Sigmoid colon (tissue), 6 donors: ENCODE measurements at regions not wholly inside any gene's neighbourhood (a gene's known extent, or its start where the extent isn't known, plus 50 kb on each side); places are given as distances from the start of the nearest gene placed in this dataset.

ENCODE experiments used
- DNase-seq: peaks from one replicate; pipeline ENCODE4 v3.0.0-alpha.2; 2019
- H3K27ac ChIP-seq, 4 donors: fragments of 200-600 bp; sonication (generic); one replicate each; pipeline ENCODE4 v1.5.1; 2016 to 2019; ENCODE audit warnings: mild to moderate bottlenecking in 1 of 4
- H3K27me3 ChIP-seq, 3 donors: fragments of 200-600 bp; sonication (generic); one replicate each; pipeline ENCODE4 v1.5.1; 2019; ENCODE audit warnings: mild to moderate bottlenecking in 1 of 3
- H3K36me3 ChIP-seq, 4 donors: fragments of 200-600 bp; sonication (generic); one replicate each; pipeline ENCODE4 v1.5.1; 2016 to 2019
- H3K4me1 ChIP-seq, 4 donors: fragments of 200-600 bp; sonication (generic); one replicate each; pipeline ENCODE4 v1.5.1; 2017 to 2019
- H3K4me3 ChIP-seq, 4 donors: fragments of 200-600 bp; sonication (generic); one replicate each; pipeline ENCODE4 v1.5.1; 2017 to 2019; ENCODE audit warnings: mild to moderate bottlenecking in 2 of 4, moderate library complexity in 1 of 4
- H3K9me3 ChIP-seq, 4 donors: fragments of 200-600 bp in 3 of 4; sonication (generic) in 3 of 4; one replicate each; pipeline versions ENCODE4 v1.5.1 to v1.6.1; 2013 to 2019
- EP300 ChIP-seq, 4 donors: sonication (generic); formaldehyde crosslinking; IDR thresholded peaks; one replicate each; pipeline ENCODE4 v1.6.1; 2017; ENCODE audit warnings: antibody characterized with exemption in 4 of 4
- POLR2A ChIP-seq, 2 donors: fragments of 450-650 bp; IDR thresholded peaks; one replicate each; pipeline ENCODE4 v1.6.1; 2016; ENCODE audit warnings: antibody characterized with exemption in 2 of 2, mild to moderate bottlenecking in 2 of 2, moderate library complexity in 2 of 2
- POLR2AphosphoS5 ChIP-seq, 4 donors: sonication (generic); formaldehyde crosslinking; IDR thresholded peaks; one replicate each; pipeline ENCODE4 v1.6.1; 2017; ENCODE audit warnings: antibody characterized with exemption in 4 of 4
- WGBS, 2 donors: extraction: QIAGEN DNeasy Blood & Tissue Kit; methylation state at CpG; one replicate each; pipeline ENCODE4 v1.1.7; 2013; 5-methylcytosine and 5-hydroxymethylcytosine counted together
- intact Hi-C: fragments of 100-400 bp; cut with DNase I; formaldehyde crosslinking; loops from one replicate; pipeline ENCODE4 v1.15.1; 2023
- TF ChIP-seq, protein P1 (sequence below), 4 experiments: fragments of 450-650 bp in 3 of 4; fragments of 200-600 bp in 1 of 4; IDR thresholded peaks; one replicate each; pipeline ENCODE4 v1.5.1; 2016 to 2019; ENCODE audit warnings: antibody characterized with exemption in 4 of 4, mild to moderate bottlenecking in 3 of 4, moderate library complexity in 2 of 4
- donor health status: healthy with polysubstance abuse.
- donor health status: healthy.

DNA sequence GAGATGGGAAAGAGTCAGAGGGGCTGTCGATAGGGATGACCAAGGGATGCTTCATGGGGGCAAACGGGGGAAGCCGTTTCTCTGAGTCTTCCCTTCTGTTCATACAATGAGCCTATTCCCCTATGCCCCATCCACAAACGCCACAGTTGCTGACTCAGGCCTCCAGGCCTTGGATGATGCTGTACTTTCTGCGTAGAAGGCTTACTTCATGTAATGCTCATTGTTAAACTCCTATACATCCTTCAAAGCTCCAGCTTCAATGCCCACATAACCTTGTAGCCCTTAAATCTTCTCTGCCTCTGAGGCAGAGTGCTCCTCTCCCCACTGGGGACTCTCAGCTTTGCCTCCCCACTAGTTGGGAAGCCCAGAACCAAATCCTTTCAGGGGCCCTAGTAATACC is 120.3 kb downstream of the PTPRS start:
- TF ChIP-seq POLR2AphosphoS5 (IDR thresholded peaks at IDR 0.05) (no peak), POLR2A (IDR thresholded peaks at IDR 0.05) (no peak), EP300 (IDR thresholded peaks at IDR 0.05) (no peak)
- TF ChIP-seq, protein P1, sequence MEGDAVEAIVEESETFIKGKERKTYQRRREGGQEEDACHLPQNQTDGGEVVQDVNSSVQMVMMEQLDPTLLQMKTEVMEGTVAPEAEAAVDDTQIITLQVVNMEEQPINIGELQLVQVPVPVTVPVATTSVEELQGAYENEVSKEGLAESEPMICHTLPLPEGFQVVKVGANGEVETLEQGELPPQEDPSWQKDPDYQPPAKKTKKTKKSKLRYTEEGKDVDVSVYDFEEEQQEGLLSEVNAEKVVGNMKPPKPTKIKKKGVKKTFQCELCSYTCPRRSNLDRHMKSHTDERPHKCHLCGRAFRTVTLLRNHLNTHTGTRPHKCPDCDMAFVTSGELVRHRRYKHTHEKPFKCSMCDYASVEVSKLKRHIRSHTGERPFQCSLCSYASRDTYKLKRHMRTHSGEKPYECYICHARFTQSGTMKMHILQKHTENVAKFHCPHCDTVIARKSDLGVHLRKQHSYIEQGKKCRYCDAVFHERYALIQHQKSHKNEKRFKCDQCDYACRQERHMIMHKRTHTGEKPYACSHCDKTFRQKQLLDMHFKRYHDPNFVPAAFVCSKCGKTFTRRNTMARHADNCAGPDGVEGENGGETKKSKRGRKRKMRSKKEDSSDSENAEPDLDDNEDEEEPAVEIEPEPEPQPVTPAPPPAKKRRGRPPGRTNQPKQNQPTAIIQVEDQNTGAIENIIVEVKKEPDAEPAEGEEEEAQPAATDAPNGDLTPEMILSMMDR (IDR thresholded peaks at IDR 0.05) = no peak
- 91 to 93% methylated on average over 5 of the region's 5 CpGs for WGBS, 2 donors
- no peak for DNase-seq

DNA sequence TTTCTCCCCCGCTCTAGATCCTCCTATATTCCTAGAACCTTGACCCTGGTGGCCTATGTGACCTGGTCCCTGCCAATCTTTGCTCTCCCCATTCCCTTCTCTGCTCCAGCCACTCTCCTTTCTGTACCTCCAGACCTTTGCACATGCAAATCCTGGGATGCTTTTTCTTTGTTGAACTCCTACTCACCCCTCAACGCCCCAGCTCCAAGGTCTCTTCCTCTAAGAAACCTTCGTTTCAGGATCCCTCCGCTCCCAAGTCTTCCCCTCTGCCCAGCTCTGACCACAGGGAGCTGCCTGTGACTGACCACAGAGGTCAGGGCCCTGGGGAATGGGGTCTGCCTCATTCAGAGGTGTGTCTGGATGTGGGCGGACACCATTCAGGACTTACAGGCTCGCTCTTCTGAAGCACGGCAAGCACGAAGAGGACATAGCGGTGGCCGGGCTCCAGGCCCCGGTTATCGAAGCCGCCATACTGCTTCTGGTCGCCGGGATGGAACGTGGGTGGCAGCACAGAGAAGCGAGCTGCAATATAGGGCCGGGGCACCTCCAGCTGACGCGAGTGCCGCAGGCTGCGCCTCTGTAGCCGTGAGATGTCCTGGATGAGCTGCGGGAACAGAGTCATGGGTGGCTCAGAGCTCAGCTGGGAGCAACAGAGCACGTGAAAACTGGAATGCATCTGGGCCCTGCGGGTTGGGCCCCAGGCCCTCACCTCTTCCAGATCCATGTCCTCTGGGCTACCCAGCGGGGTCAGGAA is 120.9 kb downstream of the PTPRS start:
- 94 to 96% methylated on average over 27 of the region's 27 CpGs for WGBS, 2 donors
- TF ChIP-seq EP300 (IDR thresholded peaks at IDR 0.05) (no peak), POLR2A (IDR thresholded peaks at IDR 0.05) (no peak), POLR2AphosphoS5 (IDR thresholded peaks at IDR 0.05) (no peak)
- TF ChIP-seq, protein P1 (IDR thresholded peaks at IDR 0.05) = no peak
- H3K9me3 ChIP-seq = no peaks in the 10 kb centered on the region
- no peak overlapping the region for H3K4me3 ChIP-seq
- no peak for DNase-seq
- H3K27ac ChIP-seq = no peak overlapping the region
- no peaks in the 10 kb centered on the region for H3K27me3 ChIP-seq
- intact Hi-C loops = loop anchor here (10.0 kb wide), 1 partner anchor 355 kb away; no protein-coding TSS in a partner anchor
- peaks cover 61 to 83% (median 73%) of the 10 kb centered on the region in 4 donors for H3K36me3 ChIP-seq
- no peaks in the 10 kb centered on the region for H3K4me1 ChIP-seq

More for the DNA sequence above, 120.3 kb downstream of the PTPRS start:
- intact Hi-C loops = loop anchor here (10.0 kb wide), 1 partner anchor 354 kb away; no protein-coding TSS in a partner anchor
- no peak overlapping the region for H3K27ac ChIP-seq
- no peak overlapping the region for H3K4me3 ChIP-seq
- H3K27me3 ChIP-seq = no peaks in the 10 kb centered on the region
- no peaks in the 10 kb centered on the region for H3K4me1 ChIP-seq
- H3K9me3 ChIP-seq = no peaks in the 10 kb centered on the region
- H3K36me3 ChIP-seq = peaks cover 60 to 80% (median 71%) of the 10 kb centered on the region in 4 donors

- Histone ChIP-seq H3K36me3 (peaks cover 66 to 90% (median 78%) of the 10 kb centered on the region in 4 donors), H3K27ac (no peak overlapping the region), H3K4me3 (no peak overlapping the region), H3K4me1 (no peaks in the 10 kb centered on the region), H3K27me3 (no peaks in the 10 kb centered on the region), H3K9me3 (no peaks in the 10 kb centered on the region)
- TF ChIP-seq EP300 (IDR thresholded peaks at IDR 0.05) (no peak), POLR2AphosphoS5 (IDR thresholded peaks at IDR 0.05) (no peak), POLR2A (IDR thresholded peaks at IDR 0.05) (no peak)
- TF ChIP-seq, protein P1 (IDR thresholded peaks at IDR 0.05) = no peak
- intact Hi-C loops = no loop called here
- WGBS, 2 donors = 84 to 91% methylated on average over 8 of the region's 8 CpGs
- DNase-seq = no peak
Measured at GRCh38 chr19:5218963-5219530, 121.6 kb downstream of the PTPRS start.

DNA sequence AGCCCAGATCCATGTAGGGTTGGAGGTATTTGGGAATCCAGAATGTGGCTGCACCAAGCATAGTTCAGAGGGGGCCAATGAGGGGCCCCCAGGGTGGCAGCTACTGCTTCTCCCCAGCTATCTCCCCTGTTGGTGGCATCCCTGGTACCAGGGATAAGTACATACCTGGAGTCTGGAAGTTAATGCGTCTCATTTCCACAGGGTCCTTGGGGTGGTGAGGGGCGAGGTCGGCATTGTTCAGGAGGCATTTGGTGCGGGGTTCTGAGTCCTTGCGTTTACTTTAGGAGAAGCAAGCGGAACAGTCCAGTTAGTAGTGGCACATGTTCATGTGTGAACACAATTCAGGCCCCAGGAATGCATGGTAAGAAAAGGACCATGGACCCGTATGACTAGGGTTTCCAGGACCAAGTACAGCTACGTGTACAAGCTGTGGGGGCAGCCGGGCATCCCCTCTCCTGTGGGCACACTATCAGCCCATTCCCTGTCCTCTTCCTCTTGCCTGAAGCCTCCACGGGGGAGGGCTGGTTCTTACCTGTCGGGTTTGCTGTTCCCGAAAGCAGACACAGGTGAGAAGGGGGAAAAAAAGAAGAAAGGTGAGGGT is 122.3 kb downstream of the PTPRS start:
- no peaks in the 10 kb centered on the region for H3K27me3 ChIP-seq
- intact Hi-C loops = no loop called here
- H3K4me3 ChIP-seq = no peak overlapping the region
- H3K36me3 ChIP-seq = peaks cover 72 to 97% (median 84%) of the 10 kb centered on the region in 4 donors
- no peaks in the 10 kb centered on the region for H3K9me3 ChIP-seq
- TF ChIP-seq EP300 (IDR thresholded peaks at IDR 0.05) (no peak), POLR2AphosphoS5 (IDR thresholded peaks at IDR 0.05) (no peak), POLR2A (IDR thresholded peaks at IDR 0.05) (no peak)
- TF ChIP-seq, protein P1 (IDR thresholded peaks at IDR 0.05) = no peak
- 76 to 92% methylated on average over 12 of the region's 12 CpGs for WGBS, 2 donors
- no peaks in the 10 kb centered on the region for H3K4me1 ChIP-seq
- DNase-seq = no peak
- no peak overlapping the region for H3K27ac ChIP-seq
